HG03378 (cell line): ENCODE measurements at regions not wholly inside any gene's neighbourhood (a gene's known extent, or its start where the extent isn't known, plus 50 kb on each side); places are given as distances from the start of the nearest gene placed in this dataset.
"Not testable (repeated sequence)": the region's sequence is repeated elsewhere in the genome, so short reads cannot be mapped to it uniquely, and the experiment has no call there.

Experiments used
- ATAC-seq: cut with Tn5 transposase; IDR thresholded peaks from one replicate; pipeline ENCODE4 v1.9.1; 2021; ENCODE audit warnings: mild to moderate bottlenecking, moderate library complexity; ENCODE audit not compliant: unreplicated experiment

GRCh38 chr16:64736857-64737256, 385.0 kb downstream of the CDH11 start:
- no peak for ATAC-seq

- ATAC-seq: no peak
Measured at GRCh38 chr16:64731891-64732290, 390.0 kb downstream of the CDH11 start.

- no peak for ATAC-seq
Measured at GRCh38 chr16:64730261-64730660, 391.6 kb downstream of the CDH11 start.

GRCh38 chr16:64724339-64724738, 397.5 kb downstream of the CDH11 start:
- no peak for ATAC-seq

- ATAC-seq: no peak
Measured at GRCh38 chr16:64718486-64718885, 403.4 kb downstream of the CDH11 start.

- no peak for ATAC-seq
Measured at GRCh38 chr16:64717871-64718270, 404.0 kb downstream of the CDH11 start.

- ATAC-seq: no peak
Measured at GRCh38 chr16:64715624-64716023, 406.2 kb downstream of the CDH11 start.

GRCh38 chr16:64712026-64712425, 409.8 kb downstream of the CDH11 start:
- no peak for ATAC-seq

- ATAC-seq: no peak
Measured at GRCh38 chr16:64711596-64711995, 410.3 kb downstream of the CDH11 start.

GRCh38 chr16:64711026-64711425, 410.8 kb downstream of the CDH11 start:
- ATAC-seq: no peak

GRCh38 chr16:64705443-64705842, 416.4 kb downstream of the CDH11 start:
- no peak for ATAC-seq

- no peak for ATAC-seq
Measured at GRCh38 chr16:64704386-64704785, 417.5 kb downstream of the CDH11 start.

- no peak for ATAC-seq
Measured at GRCh38 chr16:64702415-64702814, 419.4 kb downstream of the CDH11 start.

- no peak for ATAC-seq
Measured at GRCh38 chr16:64700628-64701027, 421.2 kb downstream of the CDH11 start.

- no peak for ATAC-seq
Measured at GRCh38 chr16:64696866-64697265, 425.0 kb downstream of the CDH11 start.

- ATAC-seq: no peak
Measured at GRCh38 chr16:64695684-64696083, 426.2 kb downstream of the CDH11 start.

GRCh38 chr16:64693946-64694345, 427.9 kb downstream of the CDH11 start:
- ATAC-seq: no peak

- ATAC-seq: no peak
Measured at GRCh38 chr16:64687786-64688185, 434.1 kb downstream of the CDH11 start.

GRCh38 chr16:64687123-64687522, 434.7 kb downstream of the CDH11 start:
- no peak for ATAC-seq

GRCh38 chr16:64679976-64680690, 441.7 kb downstream of the CDH11 start:
- no peak for ATAC-seq

GRCh38 chr16:64669573-64669972, 452.3 kb downstream of the CDH11 start:
- ATAC-seq: no peak

- no peak for ATAC-seq
Measured at GRCh38 chr16:64667334-64667877, 454.5 kb downstream of the CDH11 start.

GRCh38 chr16:64662312-64662711, 459.6 kb downstream of the CDH11 start:
- ATAC-seq: not testable (repeated sequence)
